22Rv1 (cell line): ENCODE measurements at regions not wholly inside any gene's neighbourhood (a gene's known extent, or its start where the extent isn't known, plus 50 kb on each side); places are given as distances from the start of the nearest gene placed in this dataset.

Experiments
- H3K27ac ChIP-seq: fragments of 450-650 bp; 2 replicates; pipeline ENCODE4 v1.5.1; 2017
- CTCF ChIP-seq: fragments of 450-650 bp; IDR thresholded peaks from 2 replicates; pipeline ENCODE4 v1.5.1; 2017; ENCODE audit warnings: mild to moderate bottlenecking
- ZFX ChIP-seq: fragments of 450-650 bp; IDR thresholded peaks from 2 replicates; pipeline ENCODE4 v1.6.1; 2017; ENCODE audit warnings: antibody characterized with exemption, borderline replicate concordance

- H3K27ac ChIP-seq: no peak overlapping the region
- TF ChIP-seq ZFX (no peak), CTCF (no peak)
Measured at GRCh38 chr9:89797255-89797654, 192.4 kb downstream of the GADD45G start.

GRCh38 chr9:89797937-89798455, 193.2 kb downstream of the GADD45G start:
- no peak overlapping the region for H3K27ac ChIP-seq
- TF ChIP-seq CTCF (no peak), ZFX (no peak)

GRCh38 chr9:89798547-89799120, 193.8 kb downstream of the GADD45G start:
- TF ChIP-seq CTCF (no peak), ZFX (no peak)
- no peak overlapping the region for H3K27ac ChIP-seq

- TF ChIP-seq ZFX (no peak), CTCF (no peak)
- no peak overlapping the region for H3K27ac ChIP-seq
Measured at GRCh38 chr9:89799221-89799620, 194.4 kb downstream of the GADD45G start.

GRCh38 chr9:89799766-89800165, 195.0 kb downstream of the GADD45G start:
- no peak for TF ChIP-seq ZFX
- no peak for TF ChIP-seq CTCF
- no peak overlapping the region for H3K27ac ChIP-seq

- TF ChIP-seq CTCF: no peak
- no peak overlapping the region for H3K27ac ChIP-seq
Measured at GRCh38 chr9:89801341-89801740, 196.5 kb downstream of the GADD45G start.

- no peak for TF ChIP-seq CTCF
- no peak for TF ChIP-seq ZFX
Measured at GRCh38 chr9:89801742-89802670, 197.2 kb downstream of the GADD45G start.

More at GRCh38 chr9:89801742-89802670, 197.2 kb downstream of the GADD45G start:
- no peak overlapping the region for H3K27ac ChIP-seq
